HEK293 (cell line): ENCODE measurements at regions not wholly inside any gene's neighbourhood (a gene's known extent, or its start where the extent isn't known, plus 50 kb on each side); places are given as distances from the start of the nearest gene placed in this dataset.

Experiments used
- KLF9 ChIP-seq: fragments of 450-650 bp; formaldehyde crosslinking; IDR thresholded peaks from 2 replicates; pipeline ENCODE4 v1.5.1; 2016; ENCODE audit warnings: missing biosample characterization, missing genetic modification characterization, low read depth
- MYNN ChIP-seq: fragments of 450-650 bp; formaldehyde crosslinking; IDR thresholded peaks from 2 replicates; pipeline ENCODE4 v1.5.1; 2016; ENCODE audit warnings: missing biosample characterization, missing genetic modification characterization, borderline replicate concordance
- MZF1 ChIP-seq: fragments of 450-650 bp; formaldehyde crosslinking; IDR thresholded peaks from 2 replicates; pipeline ENCODE4 v1.5.1; 2017; ENCODE audit warnings: missing biosample characterization, missing genetic modification characterization, borderline replicate concordance
- SALL2 ChIP-seq: fragments of 450-650 bp; formaldehyde crosslinking; IDR thresholded peaks from 2 replicates; pipeline ENCODE4 v1.5.0; 2017; ENCODE audit warnings: missing biosample characterization, mild to moderate bottlenecking, missing genetic modification characterization, borderline replicate concordance
- ZFP3 ChIP-seq: fragments of 450-650 bp; formaldehyde crosslinking; IDR thresholded peaks from 2 replicates; pipeline ENCODE4 v1.5.1; 2016; ENCODE audit warnings: low read depth, missing biosample characterization, missing genetic modification characterization
- ZNF10 ChIP-seq: fragments of 450-650 bp; formaldehyde crosslinking; IDR thresholded peaks from 2 replicates; pipeline ENCODE4 v1.5.1; 2017; ENCODE audit warnings: missing biosample characterization, missing genetic modification characterization
- ZNF202 ChIP-seq: fragments of 450-650 bp; formaldehyde crosslinking; IDR thresholded peaks from 2 replicates; pipeline ENCODE4 v1.5.1; 2016; ENCODE audit warnings: missing biosample characterization, missing genetic modification characterization, borderline replicate concordance
- ZNF658 ChIP-seq: fragments of 450-650 bp; formaldehyde crosslinking; IDR thresholded peaks from 2 replicates; pipeline ENCODE4; 2016; ENCODE audit warnings: missing biosample characterization, missing genetic modification characterization
- TF ChIP-seq, protein P1 (sequence below): fragments of 450-650 bp; formaldehyde crosslinking; IDR thresholded peaks from 2 replicates; pipeline ENCODE4 v1.5.1; 2016; ENCODE audit warnings: missing biosample characterization, missing genetic modification characterization
- TF ChIP-seq, protein P2 (sequence below): fragments of 450-650 bp; formaldehyde crosslinking; IDR thresholded peaks from 2 replicates; pipeline ENCODE4 v1.5.1; 2016; ENCODE audit warnings: missing biosample characterization, missing genetic modification characterization, low read depth
- TF ChIP-seq, protein P3 (sequence below): fragments of 450-650 bp; formaldehyde crosslinking; IDR thresholded peaks from 2 replicates; pipeline ENCODE4 v1.5.1; 2016; ENCODE audit warnings: missing biosample characterization, missing genetic modification characterization
- TF ChIP-seq, protein P4 (sequence below): fragments of 450-650 bp; formaldehyde crosslinking; IDR thresholded peaks from 2 replicates; pipeline ENCODE4 v1.5.1; 2016; ENCODE audit warnings: missing biosample characterization, missing genetic modification characterization

DNA sequence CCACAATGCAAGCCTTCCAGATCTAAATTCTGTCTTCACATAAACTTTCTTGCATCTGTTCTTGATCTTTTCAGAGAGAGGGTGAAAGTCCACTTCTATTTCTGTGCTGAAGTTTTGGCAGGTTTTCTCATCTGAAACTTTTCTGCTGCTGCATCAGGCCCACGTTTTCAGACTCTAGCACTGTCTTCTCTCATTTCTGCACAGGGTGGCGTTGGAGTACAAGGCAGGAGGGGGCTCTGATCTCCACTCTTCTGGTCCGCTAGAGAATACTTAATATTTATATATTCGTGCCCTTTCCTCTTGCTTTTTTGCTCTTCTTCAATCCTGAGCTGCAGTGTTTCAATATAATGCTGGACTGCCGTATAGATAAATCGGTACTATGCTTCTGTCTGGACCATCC is 204.0 kb upstream of the PRDM9 start:
- TF ChIP-seq, protein P1, sequence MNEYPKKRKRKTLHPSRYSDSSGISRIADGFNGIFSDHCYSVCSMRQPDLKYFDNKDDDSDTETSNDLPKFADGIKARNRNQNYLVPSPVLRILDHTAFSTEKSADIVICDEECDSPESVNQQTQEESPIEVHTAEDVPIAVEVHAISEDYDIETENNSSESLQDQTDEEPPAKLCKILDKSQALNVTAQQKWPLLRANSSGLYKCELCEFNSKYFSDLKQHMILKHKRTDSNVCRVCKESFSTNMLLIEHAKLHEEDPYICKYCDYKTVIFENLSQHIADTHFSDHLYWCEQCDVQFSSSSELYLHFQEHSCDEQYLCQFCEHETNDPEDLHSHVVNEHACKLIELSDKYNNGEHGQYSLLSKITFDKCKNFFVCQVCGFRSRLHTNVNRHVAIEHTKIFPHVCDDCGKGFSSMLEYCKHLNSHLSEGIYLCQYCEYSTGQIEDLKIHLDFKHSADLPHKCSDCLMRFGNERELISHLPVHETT (tag by site-specific recombination), result no peak
- TF ChIP-seq, protein P2, sequence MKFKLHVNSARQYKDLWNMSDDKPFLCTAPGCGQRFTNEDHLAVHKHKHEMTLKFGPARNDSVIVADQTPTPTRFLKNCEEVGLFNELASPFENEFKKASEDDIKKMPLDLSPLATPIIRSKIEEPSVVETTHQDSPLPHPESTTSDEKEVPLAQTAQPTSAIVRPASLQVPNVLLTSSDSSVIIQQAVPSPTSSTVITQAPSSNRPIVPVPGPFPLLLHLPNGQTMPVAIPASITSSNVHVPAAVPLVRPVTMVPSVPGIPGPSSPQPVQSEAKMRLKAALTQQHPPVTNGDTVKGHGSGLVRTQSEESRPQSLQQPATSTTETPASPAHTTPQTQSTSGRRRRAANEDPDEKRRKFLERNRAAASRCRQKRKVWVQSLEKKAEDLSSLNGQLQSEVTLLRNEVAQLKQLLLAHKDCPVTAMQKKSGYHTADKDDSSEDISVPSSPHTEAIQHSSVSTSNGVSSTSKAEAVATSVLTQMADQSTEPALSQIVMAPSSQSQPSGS (tag by site-specific recombination), result no peak
- TF ChIP-seq MYNN (tag by site-specific recombination), result no peak
- TF ChIP-seq SALL2 (tag by site-specific recombination), result no peak
- no peak for TF ChIP-seq ZFP3 (tag by site-specific recombination)
- TF ChIP-seq, protein P3, sequence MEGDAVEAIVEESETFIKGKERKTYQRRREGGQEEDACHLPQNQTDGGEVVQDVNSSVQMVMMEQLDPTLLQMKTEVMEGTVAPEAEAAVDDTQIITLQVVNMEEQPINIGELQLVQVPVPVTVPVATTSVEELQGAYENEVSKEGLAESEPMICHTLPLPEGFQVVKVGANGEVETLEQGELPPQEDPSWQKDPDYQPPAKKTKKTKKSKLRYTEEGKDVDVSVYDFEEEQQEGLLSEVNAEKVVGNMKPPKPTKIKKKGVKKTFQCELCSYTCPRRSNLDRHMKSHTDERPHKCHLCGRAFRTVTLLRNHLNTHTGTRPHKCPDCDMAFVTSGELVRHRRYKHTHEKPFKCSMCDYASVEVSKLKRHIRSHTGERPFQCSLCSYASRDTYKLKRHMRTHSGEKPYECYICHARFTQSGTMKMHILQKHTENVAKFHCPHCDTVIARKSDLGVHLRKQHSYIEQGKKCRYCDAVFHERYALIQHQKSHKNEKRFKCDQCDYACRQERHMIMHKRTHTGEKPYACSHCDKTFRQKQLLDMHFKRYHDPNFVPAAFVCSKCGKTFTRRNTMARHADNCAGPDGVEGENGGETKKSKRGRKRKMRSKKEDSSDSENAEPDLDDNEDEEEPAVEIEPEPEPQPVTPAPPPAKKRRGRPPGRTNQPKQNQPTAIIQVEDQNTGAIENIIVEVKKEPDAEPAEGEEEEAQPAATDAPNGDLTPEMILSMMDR (tag by site-specific recombination), result no peak
- TF ChIP-seq ZNF10, result no peak
- no peak for TF ChIP-seq ZNF658 (tag by site-specific recombination)
- no peak for TF ChIP-seq ZNF202 (tag by site-specific recombination)
- TF ChIP-seq MZF1 (tag by site-specific recombination), result no peak
- TF ChIP-seq, protein P4, sequence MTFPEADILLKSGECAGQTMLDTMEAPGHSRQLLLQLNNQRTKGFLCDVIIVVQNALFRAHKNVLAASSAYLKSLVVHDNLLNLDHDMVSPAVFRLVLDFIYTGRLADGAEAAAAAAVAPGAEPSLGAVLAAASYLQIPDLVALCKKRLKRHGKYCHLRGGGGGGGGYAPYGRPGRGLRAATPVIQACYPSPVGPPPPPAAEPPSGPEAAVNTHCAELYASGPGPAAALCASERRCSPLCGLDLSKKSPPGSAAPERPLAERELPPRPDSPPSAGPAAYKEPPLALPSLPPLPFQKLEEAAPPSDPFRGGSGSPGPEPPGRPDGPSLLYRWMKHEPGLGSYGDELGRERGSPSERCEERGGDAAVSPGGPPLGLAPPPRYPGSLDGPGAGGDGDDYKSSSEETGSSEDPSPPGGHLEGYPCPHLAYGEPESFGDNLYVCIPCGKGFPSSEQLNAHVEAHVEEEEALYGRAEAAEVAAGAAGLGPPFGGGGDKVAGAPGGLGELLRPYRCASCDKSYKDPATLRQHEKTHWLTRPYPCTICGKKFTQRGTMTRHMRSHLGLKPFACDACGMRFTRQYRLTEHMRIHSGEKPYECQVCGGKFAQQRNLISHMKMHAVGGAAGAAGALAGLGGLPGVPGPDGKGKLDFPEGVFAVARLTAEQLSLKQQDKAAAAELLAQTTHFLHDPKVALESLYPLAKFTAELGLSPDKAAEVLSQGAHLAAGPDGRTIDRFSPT (tag by site-specific recombination), result no peak
- TF ChIP-seq KLF9, result no peak
